ENCODE measurements at regions not wholly inside any gene's neighbourhood (a gene's known extent, or its start where the extent isn't known, plus 50 kb on each side); places are given as distances from the start of the nearest gene placed in this dataset.

DNA sequence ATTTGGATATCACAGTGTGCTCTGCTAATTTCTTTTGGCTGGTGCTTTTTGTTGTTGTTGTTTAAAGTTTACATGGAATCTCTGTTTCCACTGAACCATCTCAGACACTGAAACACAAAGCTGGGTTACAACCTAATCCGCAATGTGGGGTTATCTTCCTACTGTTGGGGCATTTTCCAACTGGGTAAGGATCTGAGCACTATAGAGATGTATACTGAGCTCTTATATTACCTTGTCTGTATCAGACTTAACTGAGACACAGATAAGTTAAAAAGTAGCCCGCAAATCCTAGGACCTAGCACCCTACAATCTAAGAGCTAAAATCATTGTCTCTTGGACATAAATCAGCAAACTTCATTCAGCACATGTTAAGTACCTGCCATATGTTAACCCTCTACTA, 169.2 kb downstream of the LTN1 start:
- Histone ChIP-seq H3K27me3 (ENCODE audit: control insufficient read depth in 2 of 2, insufficient read depth in 2 of 2, low read length in 2 of 2) (no peaks in the 10 kb centered on the region), H3K36me3 (ENCODE audit: control insufficient read depth in 2 of 3, insufficient read depth in 3 of 3, low read length in 3 of 3) (no peaks in the 10 kb centered on the region), H3K27ac (ENCODE audit: low read depth, low read length) (no peak overlapping the region), H3K4me1 (ENCODE audit: control insufficient read depth in 2 of 2, insufficient read depth in 2 of 2, low read length in 2 of 2) (peaks cover 0 to 5% of the 10 kb centered on the region in 2 donors), H3K9me3 (ENCODE audit: control insufficient read depth in 2 of 3, low read length in 3 of 3) (no peaks in the 10 kb centered on the region), H3K4me3 (ENCODE audit: low read length) (no peak overlapping the region)
- intact Hi-C loops (cut with micrococcal nuclease) = no loop called here
- DNase-seq = no peak
- no peak overlapping the region for H3K27ac Mint-ChIP-seq
- ATAC-seq = no peak
- H3K27me3 Mint-ChIP-seq = no peaks in the 10 kb centered on the region
- no peak overlapping the region for H3K4me3 Mint-ChIP-seq
- peaks cover 7 to 58% (median 38%) of the 10 kb centered on the region in 5 donors for H3K36me3 Mint-ChIP-seq
- POLR2A ChIA-PET = interaction anchor here (1.0 kb wide), 1 partner anchor 61 kb away, joined by 4 read pairs; no protein-coding TSS in a partner anchor
- peaks cover 7 to 39% (median 15%) of the 10 kb centered on the region in 7 donors for H3K4me1 Mint-ChIP-seq
- peaks cover 0 to 7% (median 0%) of the 10 kb centered on the region in 11 donors for H3K9me3 Mint-ChIP-seq
- CTCF ChIA-PET = no interaction called here

DNA sequence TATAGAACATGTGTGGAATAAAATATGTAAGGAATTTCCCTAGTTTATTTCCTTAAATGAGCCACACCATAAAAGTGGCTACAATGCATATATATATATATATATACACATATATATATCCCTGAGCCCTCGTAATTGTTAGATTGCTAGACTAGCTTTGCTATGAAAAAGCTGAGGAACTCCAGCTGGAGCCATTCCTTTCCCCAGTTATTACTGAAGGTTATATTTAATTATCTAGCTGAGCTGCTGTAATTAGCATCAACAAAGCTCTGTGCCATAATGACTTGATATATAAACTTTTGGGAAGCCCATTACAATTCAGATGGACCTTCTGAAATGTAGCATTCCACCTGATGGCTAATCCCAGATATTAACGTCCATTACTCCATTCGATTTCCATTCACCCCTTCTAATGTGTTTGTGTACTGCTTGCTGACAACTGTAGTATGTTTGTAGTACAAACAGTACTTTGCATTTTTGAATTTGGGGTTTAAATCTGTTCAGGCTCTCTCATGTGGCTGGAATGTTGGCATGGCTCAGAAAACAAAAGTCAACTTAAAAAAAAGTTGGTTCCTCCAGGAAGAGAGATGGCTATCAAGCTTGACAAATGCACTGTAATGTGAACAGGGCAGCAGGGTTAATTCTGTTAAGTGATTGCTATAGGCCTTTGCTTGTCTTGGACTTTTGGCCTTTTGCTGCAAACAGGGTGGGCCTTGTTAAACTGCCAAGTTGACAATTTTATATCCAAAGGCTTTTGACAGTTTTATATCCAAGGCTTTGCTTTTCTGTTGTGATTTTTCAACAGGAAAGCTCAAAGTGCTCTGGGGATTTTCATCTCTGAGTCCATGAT, 170.0 kb downstream of the LTN1 start:
- H3K36me3 Mint-ChIP-seq = peaks cover 7 to 65% (median 40%) of the 10 kb centered on the region in 5 donors
- intact Hi-C loops (cut with micrococcal nuclease) = no loop called here
- no peaks in the 10 kb centered on the region for H3K27me3 Mint-ChIP-seq
- no peak overlapping the region for H3K27ac Mint-ChIP-seq
- H3K27ac ChIP-seq (ENCODE audit: low read depth, low read length) = no peak overlapping the region
- H3K9me3 Mint-ChIP-seq = peaks cover 0 to 7% (median 0%) of the 10 kb centered on the region in 11 donors
- H3K4me1 Mint-ChIP-seq = peaks cover 6 to 35% (median 13%) of the 10 kb centered on the region in 7 donors
- H3K9me3 ChIP-seq (ENCODE audit: control insufficient read depth in 2 of 3, low read length in 3 of 3) = no peaks in the 10 kb centered on the region
- H3K4me3 ChIP-seq (ENCODE audit: low read length) = no peak overlapping the region
- ChIA-PET CTCF (no interaction called here), POLR2A (interaction anchor here (0.7 to 1.0 kb wide), 2 partner anchors 62 to 651 kb away, joined by 3 to 4 read pairs; no protein-coding TSS in a partner anchor)
- H3K36me3 ChIP-seq (ENCODE audit: control insufficient read depth in 2 of 3, insufficient read depth in 3 of 3, low read length in 3 of 3) = no peaks in the 10 kb centered on the region
- H3K27me3 ChIP-seq (ENCODE audit: control insufficient read depth in 2 of 2, insufficient read depth in 2 of 2, low read length in 2 of 2) = no peaks in the 10 kb centered on the region
- no peak for DNase-seq
- H3K4me3 Mint-ChIP-seq = no peak overlapping the region
- H3K4me1 ChIP-seq (ENCODE audit: control insufficient read depth in 2 of 2, insufficient read depth in 2 of 2, low read length in 2 of 2) = peaks cover 0 to 5% of the 10 kb centered on the region in 2 donors
- no peak for ATAC-seq

GRCh38 chr21:28822123-28822399, 170.6 kb downstream of the LTN1 start:
- DNase-seq (no peak), ATAC-seq (no peak)
- intact Hi-C loops (cut with micrococcal nuclease) = no loop called here
- Mint-ChIP-seq H3K4me1 (peaks cover 0 to 28% (median 7%) of the 10 kb centered on the region in 7 donors), H3K9me3 (peaks cover 0 to 7% (median 0%) of the 10 kb centered on the region in 11 donors), H3K27ac (no peak overlapping the region), H3K27me3 (no peaks in the 10 kb centered on the region), H3K36me3 (peaks cover 7 to 64% (median 46%) of the 10 kb centered on the region in 5 donors), H3K4me3 (no peak overlapping the region)
- H3K4me3 ChIP-seq (ENCODE audit: low read length) = no peak overlapping the region
- ChIA-PET POLR2A (no interaction called here), CTCF (no interaction called here)
- no peaks in the 10 kb centered on the region for H3K9me3 ChIP-seq (ENCODE audit: control insufficient read depth in 2 of 3, low read length in 3 of 3)
- no peak overlapping the region for H3K27ac ChIP-seq (ENCODE audit: low read depth, low read length)
- no peaks in the 10 kb centered on the region for H3K36me3 ChIP-seq (ENCODE audit: control insufficient read depth in 2 of 3, insufficient read depth in 3 of 3, low read length in 3 of 3)
- no peaks in the 10 kb centered on the region for H3K27me3 ChIP-seq (ENCODE audit: control insufficient read depth in 2 of 2, insufficient read depth in 2 of 2, low read length in 2 of 2)
- no peaks in the 10 kb centered on the region for H3K4me1 ChIP-seq (ENCODE audit: control insufficient read depth in 2 of 2, insufficient read depth in 2 of 2, low read length in 2 of 2)

- Mint-ChIP-seq H3K27me3 (no peaks in the 10 kb centered on the region), H3K36me3 (peaks cover 7 to 65% (median 49%) of the 10 kb centered on the region in 5 donors), H3K27ac (no peak overlapping the region), H3K9me3 (peaks cover 0 to 7% (median 0%) of the 10 kb centered on the region in 11 donors), H3K4me3 (no peak overlapping the region), H3K4me1 (peaks cover 0 to 23% (median 5%) of the 10 kb centered on the region in 7 donors)
- ATAC-seq (no peak), DNase-seq (no peak)
- H3K4me1 ChIP-seq (ENCODE audit: control insufficient read depth in 2 of 2, insufficient read depth in 2 of 2, low read length in 2 of 2) = no peaks in the 10 kb centered on the region
- POLR2A ChIA-PET = no interaction called here
- H3K9me3 ChIP-seq (ENCODE audit: control insufficient read depth in 2 of 3, low read length in 3 of 3) = no peaks in the 10 kb centered on the region
- intact Hi-C loops (cut with micrococcal nuclease) = no loop called here
- no peak overlapping the region for H3K27ac ChIP-seq (ENCODE audit: low read depth, low read length)
- no peaks in the 10 kb centered on the region for H3K27me3 ChIP-seq (ENCODE audit: control insufficient read depth in 2 of 2, insufficient read depth in 2 of 2, low read length in 2 of 2)
- CTCF ChIA-PET = no interaction called here
- H3K36me3 ChIP-seq (ENCODE audit: control insufficient read depth in 2 of 3, insufficient read depth in 3 of 3, low read length in 3 of 3) = no peaks in the 10 kb centered on the region
- H3K4me3 ChIP-seq (ENCODE audit: low read length) = no peak overlapping the region
Observed at GRCh38 chr21:28821276-28822122, 171.2 kb downstream of the LTN1 start.

GRCh38 chr21:28818663-28819278, 173.9 kb downstream of the LTN1 start:
- peaks cover 0 to 8% (median 0%) of the 10 kb centered on the region in 7 donors for H3K4me1 Mint-ChIP-seq
- Histone ChIP-seq H3K36me3 (ENCODE audit: control insufficient read depth in 2 of 3, insufficient read depth in 3 of 3, low read length in 3 of 3) (peaks cover 0 to 4% (median 0%) of the 10 kb centered on the region in 3 experiments), H3K27me3 (ENCODE audit: control insufficient read depth in 2 of 2, insufficient read depth in 2 of 2, low read length in 2 of 2) (no peaks in the 10 kb centered on the region), H3K4me3 (ENCODE audit: low read length) (no peak overlapping the region), H3K4me1 (ENCODE audit: control insufficient read depth in 2 of 2, insufficient read depth in 2 of 2, low read length in 2 of 2) (no peaks in the 10 kb centered on the region), H3K27ac (ENCODE audit: low read depth, low read length) (no peak overlapping the region), H3K9me3 (ENCODE audit: control insufficient read depth in 2 of 3, low read length in 3 of 3) (no peaks in the 10 kb centered on the region)
- ATAC-seq (no peak), DNase-seq (no peak)
- ChIA-PET CTCF (no interaction called here), POLR2A (interaction anchor here (0.7 kb wide), 1 partner anchor 14 kb away, joined by 3 read pairs; no protein-coding TSS in a partner anchor)
- no peak overlapping the region for H3K4me3 Mint-ChIP-seq
- H3K9me3 Mint-ChIP-seq = peaks cover 0 to 10% (median 6%) of the 10 kb centered on the region in 11 donors
- no peak overlapping the region for H3K27ac Mint-ChIP-seq
- no peaks in the 10 kb centered on the region for H3K27me3 Mint-ChIP-seq
- H3K36me3 Mint-ChIP-seq = peaks cover 8 to 62% (median 44%) of the 10 kb centered on the region in 5 donors
- intact Hi-C loops (cut with micrococcal nuclease) = no loop called here

DNA sequence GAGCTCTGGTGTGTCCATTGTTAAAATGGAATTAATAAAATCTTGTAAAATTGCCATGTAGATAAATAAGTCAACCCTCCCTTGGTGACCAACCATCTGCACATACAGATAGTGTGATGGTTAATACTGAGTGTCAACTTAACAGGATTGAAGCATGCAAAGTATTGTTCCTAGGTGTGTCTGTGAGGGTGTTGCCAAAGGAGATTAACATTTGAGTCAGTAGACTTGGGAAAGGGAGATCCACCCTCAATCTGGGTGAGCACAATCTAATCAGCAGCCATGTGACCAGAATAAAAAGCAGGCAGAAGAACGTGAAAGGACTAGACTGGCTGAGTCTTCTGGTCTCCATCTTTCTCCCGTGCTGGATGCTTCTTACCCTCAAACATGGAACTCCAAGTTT, 174.8 kb downstream of the LTN1 start:
- Mint-ChIP-seq H3K27me3 (no peaks in the 10 kb centered on the region), H3K36me3 (peaks cover 16 to 71% (median 49%) of the 10 kb centered on the region in 5 donors), H3K4me1 (peaks cover 0 to 3% (median 0%) of the 10 kb centered on the region in 7 donors), H3K4me3 (no peak overlapping the region), H3K27ac (no peak overlapping the region), H3K9me3 (peaks cover 0 to 10% (median 7%) of the 10 kb centered on the region in 11 donors)
- Histone ChIP-seq H3K27me3 (ENCODE audit: control insufficient read depth in 2 of 2, insufficient read depth in 2 of 2, low read length in 2 of 2) (no peaks in the 10 kb centered on the region), H3K4me1 (ENCODE audit: control insufficient read depth in 2 of 2, insufficient read depth in 2 of 2, low read length in 2 of 2) (no peaks in the 10 kb centered on the region), H3K27ac (ENCODE audit: low read depth, low read length) (no peak overlapping the region), H3K36me3 (ENCODE audit: control insufficient read depth in 2 of 3, insufficient read depth in 3 of 3, low read length in 3 of 3) (peaks cover 0 to 4% (median 0%) of the 10 kb centered on the region in 3 experiments), H3K4me3 (ENCODE audit: low read length) (no peak overlapping the region), H3K9me3 (ENCODE audit: control insufficient read depth in 2 of 3, low read length in 3 of 3) (no peaks in the 10 kb centered on the region)
- ChIA-PET CTCF (no interaction called here), POLR2A (interaction anchor here (0.7 kb wide), 1 partner anchor 15 kb away, joined by 3 read pairs; no protein-coding TSS in a partner anchor)
- intact Hi-C loops (cut with micrococcal nuclease) = no loop called here
- DNase-seq (no peak), ATAC-seq (no peak)
